K562 (cell line): ENCODE measurements at regions not wholly inside any gene's neighbourhood (a gene's known extent, or its start where the extent isn't known, plus 50 kb on each side); places are given as distances from the start of the nearest gene placed in this dataset.
"Not testable (repeated sequence)": the region's sequence is repeated elsewhere in the genome, so short reads cannot be mapped to it uniquely, and the experiment has no call there.

ENCODE experiments used
- ATAC-seq: fragments of 200-7000 bp; cut with Tn5 transposase; 3 replicates; pipeline ENCODE4 v1.9.1; 2020; ENCODE audit warnings: moderate library complexity
- BruUV-seq: library from RNA; stranded (reverse); fragments of 400-500 nt; replicated peaks from 2 replicates; lab custom pipeline; 2021; lab: Mats Ljungman, UMichigan
- CTCF ChIA-PET: fragments of 300-600 bp; formaldehyde crosslinking; extraction: SDS; loops from one replicate; lab custom pipeline; 2021; ENCODE audit warnings: low intra/inter-chr PET ratio; lab: Yijun Ruan, JAX
- POLR2A ChIA-PET: fragments of 300-600, 350-650 bp; sonication (Branson Sonifier 250); formaldehyde crosslinking; extraction: SDS; loops from one replicate; lab custom pipeline; 2021; ENCODE audit warnings: antibody characterized with exemption, inconsistent platforms; lab: Yijun Ruan, JAX
- DNase-seq, 4 experiments: peaks; one replicate each; pipeline versions ENCODE4 v3.0.0 to v3.0.0-alpha.2; 2011 to 2018; ENCODE audit warnings: low spot score in 3 of 4, mixed read lengths in 3 of 4; ENCODE audit errors: extremely low read depth in 1 of 4
- FAIRE-seq: peaks from 2 replicates; lab custom pipeline; 2011; peaks lifted over from hg19 to GRCh38; lab: Jason Lieb, UNC
- H2AFZ ChIP-seq: 2 replicates; pipeline ENCODE4 v1.6.0; 2011; ENCODE audit warnings: low read depth, low read length, control low read depth, inconsistent platforms
- H3K27ac ChIP-seq: fragments of 200-600 bp; 3 replicates; pipeline ENCODE4 v1.8.0; 2011; ENCODE audit warnings: low read depth, mild to moderate bottlenecking, control low read depth, inconsistent platforms, low read length, moderate library complexity, mixed read lengths; ENCODE audit errors: extremely low read depth
- H3K27me3 ChIP-seq, 2 experiments: fragments of 300-600 bp in 1 of 2; 2 replicates in 1 of 2; 3 replicates in 1 of 2; pipeline versions ENCODE4 v1.6.0 to v1.8.0; 2011; ENCODE audit warnings: inconsistent platforms in 2 of 2, low read length in 2 of 2, mild to moderate bottlenecking in 1 of 2, mixed read lengths in 1 of 2, moderate library complexity in 1 of 2; ENCODE audit not compliant: control insufficient read depth in 2 of 2, insufficient read depth in 2 of 2
- H3K36me3 ChIP-seq: fragments of 300-600 bp; 3 replicates; pipeline ENCODE4 v1.8.0; 2011; ENCODE audit warnings: mild to moderate bottlenecking, low read length, inconsistent platforms; ENCODE audit not compliant: control insufficient read depth, insufficient read depth
- H3K4me1 ChIP-seq, 2 experiments: fragments of 200-600 bp in 1 of 2; replicated peaks in 1 of 2; 2 replicates in 1 of 2; 3 replicates in 1 of 2; pipeline versions ENCODE4 v1.5.1 to v1.8.0; 2011; ENCODE audit warnings: inconsistent platforms in 2 of 2, low read length in 2 of 2, mild to moderate bottlenecking in 1 of 2, mixed read lengths in 1 of 2, moderate library complexity in 1 of 2; ENCODE audit not compliant: control insufficient read depth in 2 of 2, insufficient read depth in 2 of 2
- H3K4me2 ChIP-seq: 2 replicates; pipeline ENCODE4 v1.6.1; 2011; ENCODE audit warnings: low read length, control low read depth, inconsistent platforms, mixed read lengths; ENCODE audit not compliant: insufficient read depth
- H3K4me3 ChIP-seq: fragments of 200-600 bp; sonication (generic), shearing (Covaris generic); 2 replicates; pipeline ENCODE4 v1.5.1; 2016; ENCODE audit warnings: control low read depth, inconsistent platforms
- H3K79me2 ChIP-seq: fragments of 200-600 bp; 3 replicates; pipeline ENCODE4 v1.8.0; 2011; ENCODE audit warnings: low read length, inconsistent platforms; ENCODE audit not compliant: control insufficient read depth, insufficient read depth
- H3K9ac ChIP-seq, 2 experiments: 2 replicates each; pipeline versions ENCODE4 v1.6.0 to v1.6.1; 2011; ENCODE audit warnings: low read depth in 2 of 2, low read length in 2 of 2, control low read depth in 1 of 2, inconsistent platforms in 1 of 2, mild to moderate bottlenecking in 1 of 2, mixed read lengths in 1 of 2; ENCODE audit not compliant: insufficient read depth in 1 of 2
- H3K9me1 ChIP-seq: one replicate; pipeline ENCODE4 v1.6.0; 2011; ENCODE audit warnings: inconsistent platforms, mild to moderate bottlenecking, low read length, moderate library complexity; ENCODE audit not compliant: control insufficient read depth, insufficient read depth
- H3K9me3 ChIP-seq: replicated peaks from 2 replicates; pipeline ENCODE4 v1.5.1; 2011; ENCODE audit warnings: low read depth, low read length, inconsistent platforms; ENCODE audit not compliant: control insufficient read depth, insufficient read depth
- H4K20me1 ChIP-seq: replicated peaks from 2 replicates; pipeline ENCODE4 v1.6.1; 2011; ENCODE audit warnings: low read length, inconsistent platforms, mixed read lengths; ENCODE audit not compliant: control insufficient read depth, insufficient read depth
- CEBPB ChIP-seq: fragments of 450-650 bp; IDR thresholded peaks from 2 replicates; pipeline ENCODE4 v1.6.1; 2016; ENCODE audit warnings: missing genetic modification characterization, missing compliant biosample characterization
- CEBPG ChIP-seq, 3 experiments: fragments of 200-800 bp in 1 of 3; sonication (Bioruptor generic) in 1 of 3; sonication (generic) in 1 of 3; formaldehyde crosslinking in 1 of 3; IDR thresholded peaks in 2 of 3; conservative IDR thresholded peaks in 1 of 3; 2 replicates each; pipeline versions ENCODE4 v1.6.1 to v1.8.0; 2016 to 2022; ENCODE audit warnings: missing compliant biosample characterization in 2 of 3, missing genetic modification characterization in 2 of 3, mild to moderate bottlenecking in 1 of 3, missing genetic modification reagents in 1 of 3
- NR2C1 ChIP-seq, 2 experiments: fragments of 450-650 bp; IDR thresholded peaks; 2 replicates each; pipeline ENCODE4 v1.6.1; 2017; ENCODE audit warnings: mild to moderate bottlenecking in 2 of 2, antibody characterized with exemption in 1 of 2, inconsistent platforms in 1 of 2, missing compliant biosample characterization in 1 of 2, missing genetic modification characterization in 1 of 2
- ZNF212 ChIP-seq: fragments of 450-650 bp; formaldehyde crosslinking; IDR thresholded peaks from 2 replicates; pipeline ENCODE4 v1.4.0; 2020; ENCODE audit warnings: mild to moderate bottlenecking
- WGBS: fragments of 100-300 bp; shearing (Covaris generic); methylation state at CpG from one replicate; pipeline ENCODE4 v1.1.6; 2016; ENCODE audit warnings: low coverage, mixed read lengths; ENCODE audit not compliant: insufficient coverage; ENCODE audit errors: missing lambda C conversion rate; 5-methylcytosine and 5-hydroxymethylcytosine counted together
- in situ Hi-C: fragments of 300-500 bp; cut with MboI; formaldehyde crosslinking; loops from 4 replicates; pipeline ENCODE4 v1.15.0; 2018; ENCODE audit warnings: inconsistent platforms, mixed read lengths
- intact Hi-C: fragments of 100-400 bp; cut with micrococcal nuclease; formaldehyde crosslinking; loops from 2 replicates; pipeline ENCODE4 v1.14.2; 2022

- POLR2A ChIA-PET; intact Hi-C loops; H3K9me1 ChIP-seq; H4K20me1 ChIP-seq; ATAC-seq; FAIRE-seq; H3K27me3 ChIP-seq; CTCF ChIA-PET; BruUV-seq; H3K4me1 ChIP-seq; H3K4me2 ChIP-seq; H3K4me3 ChIP-seq; H3K9me3 ChIP-seq; H3K79me2 ChIP-seq; DNase-seq; H3K27ac ChIP-seq; H2AFZ ChIP-seq; in situ Hi-C loops; H3K36me3 ChIP-seq; H3K9ac ChIP-seq; TF ChIP-seq CEBPG (CRISPR knock-in tag; IDR thresholded peaks at IDR 0.05): not testable (repeated sequence)
- WGBS, result 4% methylated on average over 4 of the region's 4 CpGs
- TF ChIP-seq CEBPB (tag) (peak; percentile 59), CEBPG (tag; conservative IDR thresholded peaks at IDR 0.05 in 1 of 2, IDR thresholded peaks at IDR 0.05 in 1 of 2) (peak in 1 of 2 experiments; percentile 88; a peak in 2 of 4 replicates)
Observed at GRCh38 chr18:39206398-39207103, 1641.0 kb upstream of the CELF4 start.

GRCh38 chr18:39205565-39206195 lies 1640.1 kb upstream of the CELF4 start:
- ChIA-PET POLR2A (no interaction called here), CTCF (no interaction called here)
- H2AFZ ChIP-seq, result no peak overlapping the region
- no peaks in the 10 kb centered on the region for H3K79me2 ChIP-seq
- intact Hi-C loops, result no loop called here
- H3K4me3 ChIP-seq, result no peak overlapping the region
- DNase-seq, result no peak
- H3K4me1 ChIP-seq, result no peaks in the 10 kb centered on the region
- H3K9ac ChIP-seq, result no peak overlapping the region
- H4K20me1 ChIP-seq, result no peaks in the 10 kb centered on the region
- in situ Hi-C loops, result no loop called here
- no peak for ATAC-seq
- no peak overlapping the region for H3K27ac ChIP-seq
- H3K4me2 ChIP-seq, result no peak overlapping the region
- no peaks in the 10 kb centered on the region for H3K36me3 ChIP-seq
- H3K27me3 ChIP-seq, result no peaks in the 10 kb centered on the region
- no peaks in the 10 kb centered on the region for H3K9me3 ChIP-seq
- FAIRE-seq, result no peak
- no peaks in the 10 kb centered on the region for H3K9me1 ChIP-seq
- WGBS, result 3% methylated on average over 6 of the region's 6 CpGs
- no TSS peak for BruUV-seq
- TF ChIP-seq NR2C1 (IDR thresholded peaks at IDR 0.05) (no peak), NR2C1 (tag; IDR thresholded peaks at IDR 0.05) (no peak), ZNF212 (CRISPR knock-in tag) (no peak)
